Right lobe of liver (tissue), 4 donors: ENCODE measurements at regions not wholly inside any gene's neighbourhood (a gene's known extent, or its start where the extent isn't known, plus 50 kb on each side); places are given as distances from the start of the nearest gene placed in this dataset.

Experiments
- CTCF ChIP-seq, 4 donors: fragments of 200-600 bp in 3 of 4; fragments of 450-650 bp in 1 of 4; IDR thresholded peaks; one replicate each; pipeline versions ENCODE4 v1.5.1 to v1.8.0; 2016 to 2022; ENCODE audit warnings: antibody characterized with exemption in 4 of 4, mild to moderate bottlenecking in 2 of 4
- POLR2A ChIP-seq: fragments of 450-650 bp; IDR thresholded peaks from one replicate; pipeline ENCODE4 v1.6.1; 2017; ENCODE audit warnings: antibody characterized with exemption, mild to moderate bottlenecking
- donor health status: DM: no; HTN: no; CAD: no.
- donor health status: DM: no; HTN: no; CAD: no.
- donor health status: DM: no; HTN: yes; CAD: no.

- TF ChIP-seq CTCF (IDR thresholded peaks at IDR 0.05), result no peak
- no peak for TF ChIP-seq POLR2A
Observed at GRCh38 chr19:30631033-30631370, 258.8 kb downstream of the ZNF536 start.
